GM18519 (cell line): ENCODE measurements at regions not wholly inside any gene's neighbourhood (a gene's known extent, or its start where the extent isn't known, plus 50 kb on each side); places are given as distances from the start of the nearest gene placed in this dataset.
A peak's percentile ranks its signal among the peaks of the same experiment; 100 is the strongest.

Experiments used
- ATAC-seq: cut with Tn5 transposase; IDR thresholded peaks from one replicate; pipeline ENCODE4 v1.9.1; 2021; ENCODE audit warnings: mild to moderate bottlenecking, moderate library complexity; ENCODE audit not compliant: unreplicated experiment, low FRiP score

DNA sequence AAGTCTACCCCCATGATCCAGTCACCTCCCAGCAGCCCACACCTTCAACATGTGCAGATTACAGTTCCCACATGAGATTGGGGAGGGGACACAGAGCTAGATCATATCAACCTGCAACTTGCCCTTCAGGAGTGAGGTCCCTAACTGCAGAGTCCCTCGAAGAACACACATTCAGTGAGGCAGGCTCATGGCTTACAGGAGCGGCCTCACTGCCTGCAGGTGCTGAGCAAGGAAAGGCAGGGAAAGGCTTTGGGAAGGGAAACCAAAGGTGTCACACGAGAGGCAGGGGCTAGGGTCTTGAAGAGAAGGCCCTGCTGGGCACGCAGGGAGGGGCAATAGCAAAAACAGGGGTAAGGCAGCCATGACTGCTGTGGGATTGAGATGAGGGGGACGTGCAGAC, 182.4 kb upstream of the CHRNA7 start:
- no peak for ATAC-seq

- no peak for ATAC-seq
Measured at GRCh38 chr15:31848621-31849020, 181.7 kb upstream of the CHRNA7 start.

GRCh38 chr15:31852933-31853799, 177.1 kb upstream of the CHRNA7 start:
- ATAC-seq, result no peak

DNA sequence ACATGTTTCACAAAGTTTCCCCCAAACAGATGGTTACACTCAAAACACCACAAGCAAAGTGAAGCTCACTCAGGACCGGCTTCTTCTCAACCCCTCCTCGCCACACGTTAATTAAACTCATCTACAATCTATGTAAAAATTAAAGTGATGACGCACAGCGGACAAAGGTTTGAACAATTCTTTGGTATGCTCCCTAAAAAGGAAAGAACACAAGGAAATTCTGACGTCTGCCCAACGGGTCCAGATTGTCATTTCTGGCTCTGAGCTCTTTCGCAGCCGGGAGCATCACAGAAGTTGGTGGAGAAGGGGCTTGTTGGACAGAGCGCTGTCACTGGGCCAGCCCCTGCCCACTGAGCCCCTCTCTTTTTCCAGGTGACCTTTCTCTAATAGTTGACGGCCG, 173.7 kb upstream of the CHRNA7 start:
- no peak for ATAC-seq

- no peak for ATAC-seq
Measured at GRCh38 chr15:31857194-31857593, 173.1 kb upstream of the CHRNA7 start.

DNA sequence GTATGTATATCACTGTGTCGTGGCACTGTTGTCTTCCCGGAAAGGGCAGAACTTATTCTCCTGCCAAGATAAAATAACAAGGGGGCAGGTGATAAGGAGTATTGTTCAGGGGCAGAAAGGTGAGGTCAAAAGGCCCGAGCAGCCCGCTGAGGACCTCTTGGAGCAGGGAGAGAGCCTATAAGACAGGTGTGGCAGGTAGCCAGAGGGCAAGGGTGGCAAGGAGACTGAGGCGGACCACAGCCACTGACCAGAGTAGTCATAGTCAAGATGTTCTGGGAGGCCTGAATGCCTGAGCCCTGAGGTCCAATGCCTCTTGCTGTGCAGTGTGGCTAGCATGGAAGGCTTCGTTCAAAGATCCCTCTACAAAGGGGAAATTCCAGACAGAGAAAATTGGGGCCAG, 172.3 kb upstream of the CHRNA7 start:
- no peak for ATAC-seq

- no peak for ATAC-seq
Measured at GRCh38 chr15:31866248-31866647, 164.1 kb upstream of the CHRNA7 start.

GRCh38 chr15:31867536-31868442, 162.5 kb upstream of the CHRNA7 start:
- ATAC-seq, result no peak

DNA sequence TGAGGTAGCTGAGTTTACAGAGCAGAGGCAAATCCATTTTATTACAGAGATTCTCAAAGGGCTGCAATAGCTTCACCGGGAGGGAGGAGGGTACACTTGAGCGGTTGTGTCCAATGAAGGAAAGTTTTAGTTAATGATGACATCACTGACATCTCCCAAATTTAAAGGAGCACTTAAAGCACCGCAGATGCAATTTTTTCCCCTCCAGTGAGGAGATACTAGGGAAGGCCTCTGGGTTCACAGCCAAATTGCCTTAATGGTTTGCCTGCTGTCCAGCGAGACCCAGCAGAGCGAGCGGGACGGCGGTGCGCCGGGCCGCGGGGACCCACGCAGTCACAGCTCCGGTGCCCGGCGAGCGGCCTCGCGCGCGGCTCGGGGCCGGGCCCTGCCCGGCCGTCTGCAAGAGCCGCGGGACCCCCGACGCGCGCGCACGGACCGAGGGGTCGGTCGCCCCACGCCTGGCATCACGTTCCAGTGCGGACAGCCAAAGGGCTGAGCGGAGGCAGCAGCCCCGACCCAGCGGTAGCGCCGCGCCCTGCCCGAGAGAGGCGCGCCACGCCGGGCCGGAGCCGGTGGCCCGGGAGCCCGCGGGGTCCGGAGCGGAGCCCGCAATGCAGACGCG, 160.5 kb upstream of the CHRNA7 start:
- peak; percentile 16 for ATAC-seq

- peak; percentile 77 for ATAC-seq
Measured at GRCh38 chr15:31870328-31871165, 159.8 kb upstream of the CHRNA7 start, which contains the start of gene OTUD7A. OTUD7A (minus strand) TSS chr15:31870673.

DNA sequence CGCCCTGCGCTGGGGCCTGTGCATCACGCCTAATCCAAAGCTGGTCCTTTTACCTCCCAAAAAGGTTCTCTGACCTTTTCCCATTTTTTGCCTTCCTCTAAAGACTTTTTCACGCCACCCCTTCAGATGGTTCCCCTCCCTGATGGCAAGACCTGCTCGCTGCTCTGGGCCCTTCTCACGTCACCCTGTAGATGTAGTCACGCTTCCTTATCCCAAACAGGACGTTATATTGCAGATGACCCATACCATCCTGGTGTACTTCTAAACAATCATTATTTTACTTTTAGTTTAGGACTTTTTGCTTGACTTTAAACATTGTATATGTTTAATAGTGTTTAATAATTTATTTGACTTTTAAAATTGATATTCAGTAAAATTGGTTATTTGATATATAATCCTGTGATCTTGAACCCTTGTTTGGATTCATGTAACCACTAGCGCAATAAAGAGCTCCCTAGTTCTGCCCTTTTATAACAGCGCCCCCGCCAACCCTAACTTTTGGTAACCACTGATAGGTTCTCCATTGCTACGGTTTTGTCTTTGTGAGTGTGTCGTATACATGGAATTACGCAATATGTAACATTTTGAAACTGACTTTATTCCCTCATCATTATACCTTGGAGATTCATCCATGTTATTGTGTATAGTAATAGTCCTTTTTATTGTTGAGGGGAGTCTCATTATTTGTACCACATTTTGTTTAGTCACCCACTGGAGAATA, 159.0 kb upstream of the CHRNA7 start:
- no peak for ATAC-seq

- ATAC-seq, result no peak
Measured at GRCh38 chr15:31871887-31872281, 158.4 kb upstream of the CHRNA7 start.

- ATAC-seq, result no peak
Measured at GRCh38 chr15:31887246-31887645, 143.1 kb upstream of the CHRNA7 start.

GRCh38 chr15:31892513-31892912, 137.8 kb upstream of the CHRNA7 start:
- ATAC-seq, result no peak

- ATAC-seq, result no peak
Measured at GRCh38 chr15:31893780-31894179, 136.5 kb upstream of the CHRNA7 start.

GRCh38 chr15:31897746-31898145, 132.6 kb upstream of the CHRNA7 start:
- ATAC-seq, result no peak

DNA sequence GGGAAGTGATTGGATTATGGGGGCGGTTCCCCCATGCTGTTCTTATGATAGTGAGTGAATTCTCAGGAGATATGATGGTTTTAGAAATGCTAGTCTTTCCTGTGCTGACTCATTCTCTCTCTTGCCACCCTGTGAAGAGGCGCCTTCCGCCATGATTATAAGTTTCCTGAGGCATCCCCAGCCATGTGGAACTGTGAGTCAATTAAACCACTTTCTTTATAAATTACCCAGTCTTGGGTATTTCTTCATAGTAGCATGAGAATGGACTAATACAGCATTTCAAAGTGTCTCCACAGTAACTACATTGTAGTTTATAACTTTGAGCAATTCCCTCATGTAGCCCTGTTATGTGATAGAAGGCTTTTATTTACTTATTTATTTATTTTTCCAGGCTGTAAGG, 128.8 kb upstream of the CHRNA7 start:
- ATAC-seq, result no peak

DNA sequence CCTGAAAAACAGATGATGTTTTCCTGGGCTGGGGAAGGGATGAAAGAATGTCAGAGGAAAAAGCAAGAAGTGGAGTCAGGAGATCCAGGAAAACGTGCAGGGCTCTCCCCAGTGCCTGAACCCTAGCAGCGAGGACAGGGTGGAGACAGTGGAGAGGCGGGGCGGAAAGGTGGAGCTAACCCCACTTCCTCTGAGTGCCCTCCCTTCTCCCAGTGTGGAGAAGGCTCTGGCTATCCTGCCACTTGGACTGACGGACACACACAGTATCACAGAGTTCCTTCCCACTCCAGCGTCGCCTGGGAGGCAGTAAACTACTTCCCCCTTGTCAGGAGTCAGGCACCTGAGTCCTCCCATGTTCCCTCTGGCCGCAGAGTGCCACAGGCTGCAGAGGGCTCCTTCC, 125.3 kb upstream of the CHRNA7 start:
- ATAC-seq, result no peak

GRCh38 chr15:31925541-31925940, 104.8 kb upstream of the CHRNA7 start:
- ATAC-seq, result no peak
